ENCODE measurements at regions not wholly inside any gene's neighbourhood (a gene's known extent, or its start where the extent isn't known, plus 50 kb on each side); places are given as distances from the start of the nearest gene placed in this dataset.
"Not testable (repeated sequence)": the region's sequence is repeated elsewhere in the genome, so short reads cannot be mapped to it uniquely, and the experiment has no call there.

GRCh38 chr1:224011751-224012150 lies 102.2 kb upstream of the FBXO28 start:
- H3K27me3 ChIP-seq (ENCODE audit: insufficient read depth, low read length, poor library complexity, severe bottlenecking); H3F3A ChIP-seq (ENCODE audit: low read depth); H3K4me1 ChIP-seq (ENCODE audit: insufficient read depth, low read length, poor library complexity, severe bottlenecking); H2AFZ ChIP-seq (ENCODE audit: low read length); H3K79me2 ChIP-seq (ENCODE audit: insufficient read depth, low read length); H3K4me3 ChIP-seq (ENCODE audit: low read length, poor library complexity, severe bottlenecking); H4K20me1 ChIP-seq (ENCODE audit: insufficient read depth, low read length, poor library complexity, severe bottlenecking); H3K4me2 ChIP-seq (ENCODE audit: low read depth, low read length, poor library complexity, severe bottlenecking); H3K9me2 ChIP-seq (replicated peaks; ENCODE audit: low read depth, low read length); H3K9ac ChIP-seq (ENCODE audit: low read depth, low read length, poor library complexity, severe bottlenecking); H3K36me3 ChIP-seq (ENCODE audit: insufficient read depth, low read length): not testable (repeated sequence)
- peaks cover 20% of the 10 kb centered on the region; the same call in 1 of the 2 replicates for H3K9me3 ChIP-seq (ENCODE audit: insufficient read depth, low read depth, low read length)

DNA sequence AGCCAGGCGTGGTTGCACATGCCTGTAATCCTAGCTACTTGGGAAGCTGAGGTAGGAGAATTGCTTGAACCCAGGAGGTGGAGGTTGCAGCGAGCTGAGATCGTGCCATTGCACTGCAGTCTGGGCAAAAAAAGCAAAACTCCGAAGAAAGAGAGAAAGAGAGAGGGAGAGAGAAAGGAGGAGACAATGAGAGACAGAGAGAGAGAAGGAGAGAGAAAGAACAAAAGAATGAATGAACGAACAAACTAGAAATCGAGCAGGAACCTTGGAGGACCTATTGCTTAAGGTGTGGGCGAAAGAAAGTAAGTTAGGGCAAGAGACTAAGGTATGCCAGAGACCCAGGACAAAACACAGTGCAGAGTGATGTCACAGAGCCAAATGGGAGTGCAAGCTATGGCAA lies 102.8 kb upstream of the FBXO28 start:
- not testable (repeated sequence) for H3K27me3 ChIP-seq (ENCODE audit: insufficient read depth, low read length, poor library complexity, severe bottlenecking); H3K4me2 ChIP-seq (ENCODE audit: low read depth, low read length, poor library complexity, severe bottlenecking); H4K20me1 ChIP-seq (ENCODE audit: insufficient read depth, low read length, poor library complexity, severe bottlenecking); H3F3A ChIP-seq (ENCODE audit: low read depth); H3K9ac ChIP-seq (ENCODE audit: low read depth, low read length, poor library complexity, severe bottlenecking); H2AFZ ChIP-seq (ENCODE audit: low read length); H3K79me2 ChIP-seq (ENCODE audit: insufficient read depth, low read length); H3K9me2 ChIP-seq (replicated peaks; ENCODE audit: low read depth, low read length); H3K4me3 ChIP-seq (ENCODE audit: low read length, poor library complexity, severe bottlenecking); H3K4me1 ChIP-seq (ENCODE audit: insufficient read depth, low read length, poor library complexity, severe bottlenecking); H3K36me3 ChIP-seq (ENCODE audit: insufficient read depth, low read length)
- H3K9me3 ChIP-seq (ENCODE audit: insufficient read depth, low read depth, low read length) = peaks cover 20% of the 10 kb centered on the region; the same call in 1 of the 2 replicates

DNA sequence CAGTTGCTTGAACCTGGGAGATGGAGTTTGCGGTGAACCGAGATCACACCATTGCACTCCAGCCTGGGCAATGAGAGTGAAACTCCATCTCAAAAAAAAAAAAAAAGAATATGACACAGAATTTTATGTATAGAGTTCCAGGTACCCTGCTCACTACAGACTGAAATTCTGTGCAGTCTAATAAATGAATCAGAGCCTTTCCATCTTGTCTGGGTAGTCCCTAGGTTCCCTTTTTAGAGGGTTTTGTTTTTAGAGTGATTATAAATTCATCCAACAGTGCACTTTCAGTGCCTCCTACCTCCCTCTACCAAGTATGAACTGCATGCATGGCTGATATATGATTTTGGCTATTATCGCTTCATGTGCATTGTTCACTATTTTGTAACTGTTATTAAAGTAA lies 107.9 kb upstream of the FBXO28 start:
- not testable (repeated sequence) for H2AFZ ChIP-seq (ENCODE audit: low read length); H3K79me2 ChIP-seq (ENCODE audit: insufficient read depth, low read length); H3F3A ChIP-seq (ENCODE audit: low read depth); H3K9me3 ChIP-seq (ENCODE audit: insufficient read depth, low read depth, low read length); H3K4me3 ChIP-seq (ENCODE audit: low read length, poor library complexity, severe bottlenecking); H4K20me1 ChIP-seq (ENCODE audit: insufficient read depth, low read length, poor library complexity, severe bottlenecking); H3K36me3 ChIP-seq (ENCODE audit: insufficient read depth, low read length); H3K9me2 ChIP-seq (replicated peaks; ENCODE audit: low read depth, low read length); H3K27me3 ChIP-seq (ENCODE audit: insufficient read depth, low read length, poor library complexity, severe bottlenecking); H3K4me1 ChIP-seq (ENCODE audit: insufficient read depth, low read length, poor library complexity, severe bottlenecking); H3K9ac ChIP-seq (ENCODE audit: low read depth, low read length, poor library complexity, severe bottlenecking); H3K4me2 ChIP-seq (ENCODE audit: low read depth, low read length, poor library complexity, severe bottlenecking)

- not testable (repeated sequence) for H3K27me3 ChIP-seq (ENCODE audit: insufficient read depth, low read length, poor library complexity, severe bottlenecking); H3K9ac ChIP-seq (ENCODE audit: low read depth, low read length, poor library complexity, severe bottlenecking); H3K4me1 ChIP-seq (ENCODE audit: insufficient read depth, low read length, poor library complexity, severe bottlenecking); H3K4me2 ChIP-seq (ENCODE audit: low read depth, low read length, poor library complexity, severe bottlenecking); H3K79me2 ChIP-seq (ENCODE audit: insufficient read depth, low read length); H3K9me2 ChIP-seq (replicated peaks; ENCODE audit: low read depth, low read length); H3K9me3 ChIP-seq (ENCODE audit: insufficient read depth, low read depth, low read length); H4K20me1 ChIP-seq (ENCODE audit: insufficient read depth, low read length, poor library complexity, severe bottlenecking); H3K36me3 ChIP-seq (ENCODE audit: insufficient read depth, low read length); H3K4me3 ChIP-seq (ENCODE audit: low read length, poor library complexity, severe bottlenecking); H3F3A ChIP-seq (ENCODE audit: low read depth); H2AFZ ChIP-seq (ENCODE audit: low read length)
- TF ChIP-seq, protein P1, sequence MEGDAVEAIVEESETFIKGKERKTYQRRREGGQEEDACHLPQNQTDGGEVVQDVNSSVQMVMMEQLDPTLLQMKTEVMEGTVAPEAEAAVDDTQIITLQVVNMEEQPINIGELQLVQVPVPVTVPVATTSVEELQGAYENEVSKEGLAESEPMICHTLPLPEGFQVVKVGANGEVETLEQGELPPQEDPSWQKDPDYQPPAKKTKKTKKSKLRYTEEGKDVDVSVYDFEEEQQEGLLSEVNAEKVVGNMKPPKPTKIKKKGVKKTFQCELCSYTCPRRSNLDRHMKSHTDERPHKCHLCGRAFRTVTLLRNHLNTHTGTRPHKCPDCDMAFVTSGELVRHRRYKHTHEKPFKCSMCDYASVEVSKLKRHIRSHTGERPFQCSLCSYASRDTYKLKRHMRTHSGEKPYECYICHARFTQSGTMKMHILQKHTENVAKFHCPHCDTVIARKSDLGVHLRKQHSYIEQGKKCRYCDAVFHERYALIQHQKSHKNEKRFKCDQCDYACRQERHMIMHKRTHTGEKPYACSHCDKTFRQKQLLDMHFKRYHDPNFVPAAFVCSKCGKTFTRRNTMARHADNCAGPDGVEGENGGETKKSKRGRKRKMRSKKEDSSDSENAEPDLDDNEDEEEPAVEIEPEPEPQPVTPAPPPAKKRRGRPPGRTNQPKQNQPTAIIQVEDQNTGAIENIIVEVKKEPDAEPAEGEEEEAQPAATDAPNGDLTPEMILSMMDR (conservative IDR thresholded peaks at IDR 0.05; ENCODE audit: low read length) = peak; percentile 47
Observed at GRCh38 chr1:224004552-224005315, 109.2 kb upstream of the FBXO28 start.

- not testable (repeated sequence) for H3K4me3 ChIP-seq (ENCODE audit: low read length, poor library complexity, severe bottlenecking); H3K4me2 ChIP-seq (ENCODE audit: low read depth, low read length, poor library complexity, severe bottlenecking); H2AFZ ChIP-seq (ENCODE audit: low read length); H4K20me1 ChIP-seq (ENCODE audit: insufficient read depth, low read length, poor library complexity, severe bottlenecking); H3K9ac ChIP-seq (ENCODE audit: low read depth, low read length, poor library complexity, severe bottlenecking); H3K9me3 ChIP-seq (ENCODE audit: insufficient read depth, low read depth, low read length); H3F3A ChIP-seq (ENCODE audit: low read depth); H3K36me3 ChIP-seq (ENCODE audit: insufficient read depth, low read length); H3K9me2 ChIP-seq (replicated peaks; ENCODE audit: low read depth, low read length); H3K27me3 ChIP-seq (ENCODE audit: insufficient read depth, low read length, poor library complexity, severe bottlenecking); H3K4me1 ChIP-seq (ENCODE audit: insufficient read depth, low read length, poor library complexity, severe bottlenecking); H3K79me2 ChIP-seq (ENCODE audit: insufficient read depth, low read length)
Observed at GRCh38 chr1:224003896-224004295, 110.0 kb upstream of the FBXO28 start.

- H3K9ac ChIP-seq (ENCODE audit: low read depth, low read length, poor library complexity, severe bottlenecking); H2AFZ ChIP-seq (ENCODE audit: low read length); H3K79me2 ChIP-seq (ENCODE audit: insufficient read depth, low read length); H3K27me3 ChIP-seq (ENCODE audit: insufficient read depth, low read length, poor library complexity, severe bottlenecking); H3K9me2 ChIP-seq (replicated peaks; ENCODE audit: low read depth, low read length); H3K36me3 ChIP-seq (ENCODE audit: insufficient read depth, low read length); H4K20me1 ChIP-seq (ENCODE audit: insufficient read depth, low read length, poor library complexity, severe bottlenecking); H3K4me1 ChIP-seq (ENCODE audit: insufficient read depth, low read length, poor library complexity, severe bottlenecking); H3K9me3 ChIP-seq (ENCODE audit: insufficient read depth, low read depth, low read length); H3F3A ChIP-seq (ENCODE audit: low read depth); H3K4me2 ChIP-seq (ENCODE audit: low read depth, low read length, poor library complexity, severe bottlenecking); H3K4me3 ChIP-seq (ENCODE audit: low read length, poor library complexity, severe bottlenecking): not testable (repeated sequence)
Observed at GRCh38 chr1:224001757-224002156, 112.2 kb upstream of the FBXO28 start.

DNA sequence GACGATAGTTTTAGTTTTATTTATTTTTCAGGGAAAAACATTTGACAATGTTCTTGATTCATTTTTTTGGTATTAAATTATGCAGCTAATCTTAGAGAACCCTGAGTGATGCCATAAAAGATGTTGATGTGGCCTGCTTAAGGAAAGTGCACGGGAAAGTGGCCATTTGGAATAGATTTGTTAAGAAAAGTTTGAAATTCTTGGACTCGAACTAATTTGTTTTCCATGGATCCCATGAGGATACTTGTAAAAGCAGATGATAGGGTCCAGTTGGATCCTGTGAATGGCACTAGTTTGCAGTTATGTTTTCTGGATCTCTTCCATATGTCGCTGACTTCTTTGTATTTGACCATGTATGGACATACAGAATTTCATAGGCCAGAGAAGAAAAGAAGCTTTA lies 114.2 kb upstream of the FBXO28 start:
- H3F3A ChIP-seq (ENCODE audit: low read depth); H3K4me1 ChIP-seq (ENCODE audit: insufficient read depth, low read length, poor library complexity, severe bottlenecking); H4K20me1 ChIP-seq (ENCODE audit: insufficient read depth, low read length, poor library complexity, severe bottlenecking); H3K9me2 ChIP-seq (replicated peaks; ENCODE audit: low read depth, low read length); H3K9ac ChIP-seq (ENCODE audit: low read depth, low read length, poor library complexity, severe bottlenecking); H2AFZ ChIP-seq (ENCODE audit: low read length); H3K79me2 ChIP-seq (ENCODE audit: insufficient read depth, low read length); H3K4me3 ChIP-seq (ENCODE audit: low read length, poor library complexity, severe bottlenecking); H3K9me3 ChIP-seq (ENCODE audit: insufficient read depth, low read depth, low read length); H3K36me3 ChIP-seq (ENCODE audit: insufficient read depth, low read length); H3K27me3 ChIP-seq (ENCODE audit: insufficient read depth, low read length, poor library complexity, severe bottlenecking); H3K4me2 ChIP-seq (ENCODE audit: low read depth, low read length, poor library complexity, severe bottlenecking): not testable (repeated sequence)
